Adrenal gland (tissue), 5 donors: ENCODE measurements at regions not wholly inside any gene's neighbourhood (a gene's known extent, or its start where the extent isn't known, plus 50 kb on each side); places are given as distances from the start of the nearest gene placed in this dataset.

ENCODE experiments used
- CTCF ChIP-seq, 6 experiments: fragments of 450-650 bp in 4 of 6; fragments of 200-600 bp in 2 of 6; sonication (generic) in 1 of 6; IDR thresholded peaks; 1 replicate in 5 of 6; 2 replicates in 1 of 6; pipeline versions ENCODE4 v1.5.1 to v1.8.0; 2016 to 2021; ENCODE audit warnings: antibody characterized with exemption in 6 of 6, mild to moderate bottlenecking in 2 of 6, moderate library complexity in 1 of 6
- POLR2A ChIP-seq, 2 donors: fragments of 450-650 bp; IDR thresholded peaks; one replicate each; pipeline ENCODE4 v1.6.1; 2017; ENCODE audit warnings: antibody characterized with exemption in 2 of 2, mild to moderate bottlenecking in 2 of 2, moderate library complexity in 1 of 2
- donor health status: DM: no; HTN: no; CAD: no.

GRCh38 chr7:4550117-4550516 is 132.0 kb upstream of the FOXK1 start:
- TF ChIP-seq POLR2A (IDR thresholded peaks at IDR 0.05) (no peak), CTCF (IDR thresholded peaks at IDR 0.05) (no peak)
